ENCODE measurements at regions not wholly inside any gene's neighbourhood (a gene's known extent, or its start where the extent isn't known, plus 50 kb on each side); places are given as distances from the start of the nearest gene placed in this dataset.
A peak's percentile ranks its signal among the peaks of the same experiment; 100 is the strongest.

DNA sequence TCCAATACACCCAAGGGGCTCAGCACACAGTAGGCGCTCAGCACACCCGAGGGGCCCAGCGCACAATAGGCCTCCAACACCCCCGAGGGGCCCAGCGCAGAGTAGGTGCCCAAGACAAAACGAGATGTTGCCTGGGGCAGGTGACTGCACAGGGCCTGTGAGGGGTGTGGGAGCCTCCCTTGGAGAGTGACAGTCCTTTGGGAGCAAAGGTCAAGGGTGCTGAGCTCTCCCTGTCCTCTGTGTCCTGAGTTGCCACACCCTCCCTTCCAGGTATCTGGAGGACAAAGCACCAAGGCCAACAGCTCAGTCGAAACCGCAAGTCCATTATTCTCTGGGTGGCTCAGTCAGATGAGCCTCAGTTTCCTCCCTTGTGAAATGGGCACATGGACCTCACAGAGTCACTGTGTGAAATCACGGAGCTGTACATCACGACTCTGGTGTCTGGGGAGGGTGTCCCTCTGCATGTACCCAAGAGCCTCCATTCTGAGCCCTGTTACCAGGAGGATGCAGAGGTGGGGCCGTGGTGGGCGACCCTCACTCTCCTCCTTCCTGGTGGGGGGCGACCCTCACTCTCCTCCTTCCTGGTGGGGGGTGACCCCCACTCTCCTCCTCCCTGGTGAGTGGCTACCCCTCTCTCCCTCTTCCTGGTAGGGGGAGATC is 81.3 kb downstream of the FOXL3 start:
- peak; percentile 26 for DNase-seq (ENCODE audit: low spot score)

DNA sequence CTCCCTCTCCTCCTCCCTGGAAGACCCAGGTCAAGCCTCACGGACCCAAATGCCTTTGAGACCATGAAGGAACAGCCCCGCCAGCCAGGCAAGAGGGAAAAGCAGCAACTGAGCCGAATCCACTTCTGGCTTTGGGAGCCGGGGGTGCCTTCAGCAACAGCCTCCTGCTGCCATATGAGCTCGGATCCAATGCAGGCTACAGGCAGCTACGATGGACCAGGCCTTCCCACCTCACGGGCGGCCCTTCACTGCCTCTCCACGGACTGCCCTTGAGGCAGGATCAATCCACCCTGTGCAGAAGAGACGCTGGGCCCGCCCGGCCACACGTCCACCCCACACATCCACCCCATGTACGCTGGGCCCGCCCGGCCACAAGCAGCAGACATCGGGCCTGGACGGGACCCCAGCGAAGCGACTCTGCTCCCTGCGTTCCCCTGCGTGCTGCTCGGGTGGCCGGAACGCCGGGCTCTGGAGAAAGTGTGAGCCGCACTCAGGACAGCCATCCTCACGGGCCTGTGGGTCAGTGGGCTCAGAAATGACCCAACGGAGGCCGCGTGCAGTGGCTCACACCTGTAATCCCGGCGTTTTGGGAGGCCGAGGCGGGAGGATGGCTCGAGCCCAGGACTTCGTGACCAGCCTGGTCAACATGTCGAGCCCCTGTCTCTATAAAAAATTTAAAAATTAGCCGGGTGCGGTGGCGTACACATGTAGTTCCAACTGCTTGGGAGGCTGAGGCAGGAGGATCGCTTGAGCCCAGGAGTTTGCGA is 82.0 kb downstream of the FOXL3 start:
- DNase-seq (ENCODE audit: low spot score) = peak; percentile 13

DNA sequence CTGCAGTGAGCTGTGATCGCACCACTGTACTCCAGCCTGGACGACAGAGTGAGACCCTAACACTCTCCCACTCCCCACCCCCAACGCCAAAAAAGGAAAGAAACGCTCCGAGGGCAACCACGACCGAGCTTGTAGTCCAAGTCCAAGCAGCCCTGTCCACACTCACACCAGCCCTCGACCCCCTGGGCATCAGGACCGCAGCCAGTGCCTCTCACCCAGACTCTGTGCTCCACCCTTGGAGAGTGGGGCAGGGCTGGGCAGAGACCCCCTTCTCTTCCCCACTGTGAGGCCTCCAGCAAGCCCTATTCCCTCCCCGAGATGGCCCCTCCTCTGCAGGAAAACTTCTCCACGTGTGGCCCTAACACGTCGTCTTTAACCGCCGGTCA is 82.6 kb downstream of the FOXL3 start:
- no peak for DNase-seq (ENCODE audit: low spot score)

DNA sequence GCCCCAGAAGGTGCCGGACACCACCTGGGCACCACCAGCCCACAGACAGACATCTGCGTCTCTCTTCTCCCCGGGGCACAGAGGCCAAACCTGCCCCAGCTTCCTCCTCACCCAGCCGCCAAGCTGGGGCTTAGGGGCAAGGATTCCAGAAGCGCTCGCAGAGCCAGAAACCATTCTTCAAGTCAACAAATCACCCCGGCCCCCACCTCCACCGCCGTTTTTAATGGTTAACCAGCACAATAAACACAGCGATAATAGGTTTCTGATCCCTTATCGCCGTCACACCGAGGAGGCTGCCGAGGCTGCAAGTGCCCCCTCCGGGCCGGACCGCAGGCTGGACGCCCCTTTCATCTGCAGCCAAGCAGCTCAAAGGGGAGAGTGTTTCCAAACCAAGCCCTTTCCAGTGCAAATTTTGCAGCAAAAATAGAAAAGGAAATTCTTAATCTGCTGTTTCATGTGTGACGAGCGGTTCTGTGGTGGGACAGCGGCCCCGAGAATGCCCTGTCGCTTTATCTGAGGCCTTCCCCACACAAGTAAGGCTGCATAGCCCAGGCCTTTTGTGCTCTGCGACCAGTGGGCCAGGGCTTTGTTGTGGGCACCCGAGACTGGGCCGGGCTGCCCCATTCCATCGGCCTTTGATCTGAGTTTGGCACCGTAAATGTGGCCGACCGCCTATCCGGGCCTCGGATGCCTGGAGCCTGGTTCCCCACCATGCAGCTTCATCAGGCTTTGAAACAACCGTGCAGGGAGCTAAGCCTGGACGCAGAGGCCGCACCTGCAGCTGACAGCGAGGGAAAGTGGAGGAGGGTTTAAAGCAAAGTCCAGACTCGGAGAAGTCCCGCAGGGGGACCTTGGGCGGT is 83.2 kb downstream of the FOXL3 start:
- peak; percentile 25 for DNase-seq (ENCODE audit: low spot score)

DNA sequence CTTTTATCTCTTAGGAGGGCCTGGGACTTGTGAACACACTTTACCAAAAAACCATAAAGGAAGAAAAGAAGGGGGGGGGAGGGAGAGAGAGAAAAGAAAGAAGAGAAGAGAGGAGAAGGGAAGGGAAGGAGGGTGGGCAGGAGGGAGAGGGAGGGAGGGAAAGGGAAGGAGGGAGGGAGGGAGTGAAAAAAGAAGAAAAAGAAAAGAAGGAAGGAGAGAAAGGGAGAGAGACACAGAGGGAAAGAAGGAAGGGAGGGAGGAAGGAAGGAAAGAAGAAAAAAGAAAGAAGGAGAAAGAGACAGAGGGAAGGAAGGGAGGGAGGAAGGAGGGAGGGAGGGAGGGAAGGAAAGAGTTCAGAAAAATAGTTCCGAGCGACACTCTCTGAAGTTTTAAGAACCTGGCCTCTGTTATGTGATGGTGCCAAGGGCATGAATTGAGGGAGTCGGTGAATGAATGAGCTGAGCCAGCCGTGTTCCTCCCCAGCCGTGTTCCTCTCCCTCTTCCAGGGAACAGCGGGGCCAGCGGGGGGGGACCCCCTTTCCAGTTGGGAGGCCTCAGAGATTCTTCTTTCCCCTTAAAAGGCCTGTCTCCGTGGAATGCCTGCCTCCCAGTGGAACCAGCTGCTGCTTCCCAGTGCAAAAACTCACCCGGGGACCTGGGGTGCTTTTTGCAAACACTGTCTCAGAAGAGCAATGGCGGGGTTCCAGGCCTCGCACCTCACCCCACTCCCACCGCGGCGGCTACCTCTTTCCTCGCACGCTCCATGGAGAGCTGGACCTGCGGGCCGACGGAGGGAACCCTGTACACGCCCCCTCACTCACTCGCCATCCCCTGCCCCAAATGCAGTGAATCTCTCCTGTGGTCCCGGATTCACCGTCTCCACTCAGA is 84.1 kb downstream of the FOXL3 start:
- no peak for DNase-seq (ENCODE audit: low spot score)

GRCh38 chr7:374706-375311 is 84.8 kb downstream of the FOXL3 start:
- DNase-seq (ENCODE audit: low spot score) = no peak

GRCh38 chr7:375321-375831 is 85.4 kb downstream of the FOXL3 start:
- no peak for DNase-seq (ENCODE audit: low spot score)

- DNase-seq (ENCODE audit: low spot score) = no peak
These were observed 85.9 kb downstream of the FOXL3 start for GRCh38 chr7:375901-376305.

DNA sequence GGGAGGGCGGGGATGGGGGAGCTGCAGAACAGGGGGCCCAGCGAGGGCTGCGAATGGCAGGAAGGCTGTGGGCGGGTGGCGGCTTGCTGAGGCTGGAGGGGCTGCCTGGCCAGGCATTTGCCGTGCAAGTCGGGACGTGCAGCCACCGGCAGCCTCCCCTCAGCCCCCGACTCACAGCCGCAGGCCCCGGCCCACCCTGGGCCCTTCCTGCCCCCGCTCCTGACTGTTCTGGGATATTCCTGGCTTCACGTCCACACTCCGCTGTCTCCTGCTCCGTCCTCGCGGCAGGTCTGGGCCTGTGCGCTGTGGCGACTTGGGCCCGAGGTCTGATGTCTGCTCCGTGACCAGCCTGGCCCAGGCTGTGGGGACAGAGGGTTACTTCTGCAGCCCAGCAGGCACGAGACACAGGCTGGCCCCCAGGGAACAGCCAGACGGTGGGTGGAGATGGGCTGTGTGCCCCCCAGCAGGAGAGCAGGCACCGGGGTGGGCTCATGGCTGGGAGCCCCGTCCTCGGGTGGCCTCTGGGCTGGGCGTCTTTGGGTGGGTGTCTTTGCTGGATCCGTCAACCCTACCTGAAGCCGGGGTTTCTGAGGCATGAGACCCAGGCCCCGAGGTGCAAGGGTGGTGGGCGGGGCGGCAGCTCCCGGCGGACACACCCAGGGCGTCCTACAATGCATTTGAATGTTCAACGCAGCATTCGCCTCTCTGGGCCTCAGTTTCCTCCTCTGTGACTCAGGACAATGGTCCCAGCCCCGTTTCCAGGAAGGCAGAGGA is 86.5 kb downstream of the FOXL3 start:
- DNase-seq (ENCODE audit: low spot score) = no peak

DNA sequence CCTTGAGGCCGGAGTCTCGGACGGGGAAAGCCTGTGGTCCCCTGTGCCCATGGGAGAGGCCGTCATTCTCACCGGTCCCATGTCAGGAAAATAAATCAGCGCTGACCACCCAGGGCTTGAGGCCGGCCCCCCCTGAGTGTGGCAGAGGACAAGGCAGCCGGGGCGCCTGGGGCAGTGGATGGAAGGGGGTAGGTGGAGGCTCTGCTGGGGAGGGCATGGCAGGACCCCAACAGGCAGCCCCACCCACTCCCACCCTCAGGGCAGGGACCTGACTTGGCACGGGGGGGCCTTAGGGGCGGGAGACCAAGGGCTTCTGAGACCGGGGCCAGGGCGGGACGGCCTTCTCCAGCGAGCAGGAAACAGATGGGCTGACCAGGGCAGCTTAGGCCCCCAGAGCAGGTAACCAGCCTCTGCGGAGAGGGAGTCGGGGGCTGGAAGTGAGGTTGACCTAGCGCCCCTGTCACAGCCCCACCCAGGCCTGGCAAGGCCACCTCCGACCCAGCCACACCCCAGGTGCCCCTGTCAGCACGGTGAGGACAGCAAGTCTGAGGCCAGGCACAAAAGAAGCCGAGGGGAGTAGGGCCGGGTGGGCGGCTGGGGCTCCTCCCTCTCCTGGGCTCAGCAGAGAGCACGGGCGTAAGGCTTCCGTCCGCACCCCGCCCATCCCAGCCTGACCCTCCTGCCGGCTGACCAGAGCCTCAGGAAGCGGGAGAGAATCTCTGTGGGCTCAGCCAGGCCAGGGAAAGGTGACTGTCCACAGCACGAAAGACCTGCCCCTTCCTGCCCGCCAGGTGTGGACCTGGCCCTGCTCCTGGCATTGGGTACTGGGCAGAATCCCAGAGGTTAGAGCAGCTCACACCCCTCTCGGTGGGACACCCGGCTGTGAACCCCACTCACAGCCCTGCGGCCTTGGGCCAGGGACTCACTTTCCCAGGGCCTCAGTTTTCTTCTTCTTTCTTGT is 87.4 kb downstream of the FOXL3 start:
- DNase-seq (ENCODE audit: low spot score) = no peak

DNA sequence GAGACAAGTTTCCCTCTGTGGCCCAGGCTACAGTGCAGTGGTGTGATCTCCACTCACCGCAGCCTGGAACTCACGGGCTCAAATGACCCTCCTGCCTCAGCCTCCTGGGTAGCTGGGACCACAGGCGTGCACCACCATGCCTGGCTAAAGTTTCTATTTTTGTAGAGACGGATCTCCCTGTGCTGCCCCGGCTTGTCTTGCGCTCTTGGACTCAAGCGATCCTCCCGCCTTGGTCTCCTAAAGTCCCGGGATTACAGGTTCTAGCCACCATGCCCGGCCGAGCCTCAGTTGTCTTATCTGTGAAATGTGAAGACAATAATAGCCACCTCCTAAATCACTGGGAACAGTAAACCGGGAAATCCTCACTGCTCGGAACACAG is 88.1 kb downstream of the FOXL3 start:
- no peak for DNase-seq (ENCODE audit: low spot score)

DNA sequence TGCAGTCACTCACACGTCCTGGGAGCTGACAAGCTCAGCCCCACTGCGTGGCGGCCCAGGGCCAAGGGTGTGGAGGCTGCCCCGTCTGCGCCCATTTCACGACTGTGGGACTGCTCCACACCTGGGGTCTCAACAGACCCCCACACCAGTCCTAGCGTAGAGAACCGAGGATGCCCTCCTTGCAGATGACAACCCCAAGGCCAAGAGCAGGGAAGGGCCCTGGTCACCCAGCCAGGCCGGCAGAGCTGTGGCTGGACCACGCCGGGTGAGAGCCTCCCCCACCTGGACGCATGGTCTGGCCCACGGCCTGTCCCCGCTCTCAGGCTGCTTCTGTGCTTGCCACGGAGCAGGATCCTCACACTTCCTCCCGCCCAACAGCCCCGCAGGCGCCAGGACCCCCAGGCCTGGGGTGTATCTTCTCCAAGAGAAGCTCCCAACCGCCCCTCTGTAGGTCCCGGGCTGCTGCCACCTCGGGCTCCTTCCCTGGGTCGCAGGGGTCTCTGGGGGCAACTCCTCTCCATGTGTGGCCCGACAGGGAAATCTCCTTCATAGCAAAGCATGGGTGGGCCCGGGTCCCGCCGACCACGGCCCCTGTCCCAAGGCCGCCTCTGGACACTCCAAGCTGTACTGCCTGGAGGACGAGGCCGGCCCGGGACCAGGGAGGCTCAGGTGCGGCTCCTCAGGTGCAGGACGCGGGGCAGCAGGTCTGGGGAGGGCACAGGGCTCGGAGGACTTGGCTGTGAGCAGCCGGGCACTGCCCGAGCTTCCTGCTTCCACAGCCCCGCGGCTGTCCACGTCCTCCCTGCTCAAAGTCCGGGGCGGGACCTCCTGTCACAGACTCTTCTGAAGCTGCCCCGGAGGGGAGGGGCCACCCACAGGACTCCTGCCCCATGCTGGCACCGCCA is 88.8 kb downstream of the FOXL3 start:
- peak; percentile 10 for DNase-seq (ENCODE audit: low spot score)

GRCh38 chr7:379456-380138 is 89.6 kb downstream of the FOXL3 start:
- DNase-seq (ENCODE audit: low spot score) = no peak

DNA sequence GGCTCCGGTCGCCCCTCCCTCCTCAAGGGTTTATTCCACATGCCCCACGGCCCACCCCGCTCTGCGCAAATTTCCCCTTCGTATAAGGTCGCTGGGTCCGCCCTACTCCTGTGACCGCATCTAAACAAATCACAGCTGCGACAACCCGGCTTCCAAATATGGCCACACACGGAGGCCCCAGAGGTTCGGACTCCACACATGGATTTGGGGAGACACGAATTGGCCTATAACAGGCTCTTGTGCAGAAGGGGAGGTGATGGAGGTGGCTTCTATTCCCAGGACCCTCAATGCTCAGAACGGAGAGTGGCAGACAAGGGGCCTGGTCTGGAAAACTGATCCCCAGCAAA is 90.1 kb downstream of the FOXL3 start:
- DNase-seq (ENCODE audit: low spot score) = no peak

DNA sequence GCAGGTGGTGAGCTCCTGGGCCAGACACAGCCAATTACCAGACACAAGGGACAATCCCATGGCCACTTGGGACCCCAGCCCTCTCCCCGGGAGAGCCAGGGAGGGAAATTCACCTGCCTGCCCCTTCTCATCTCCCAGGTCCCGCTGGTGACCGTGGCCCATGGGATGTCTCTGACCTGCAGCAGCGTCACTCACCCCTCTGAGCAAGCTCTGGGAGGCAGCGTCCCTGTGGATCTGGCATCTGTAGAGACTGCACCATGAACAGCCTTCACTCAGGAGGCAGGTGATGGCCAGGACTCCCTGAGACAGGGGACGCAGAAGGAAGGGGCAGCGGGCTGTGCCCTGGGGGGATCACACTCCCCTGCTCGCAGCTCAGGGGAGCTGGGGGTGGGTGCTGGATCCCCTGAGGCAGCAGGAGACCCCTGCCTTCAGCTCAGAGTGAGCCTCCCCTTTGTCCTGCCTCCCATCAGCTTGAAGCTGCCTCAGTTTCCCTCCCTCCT is 90.8 kb downstream of the FOXL3 start:
- no peak for DNase-seq (ENCODE audit: low spot score)

- no peak for DNase-seq (ENCODE audit: low spot score)
These were observed 91.5 kb downstream of the FOXL3 start for GRCh38 chr7:381211-382042.
